Fibroblast of lung (primary cell): ENCODE measurements at regions not wholly inside any gene's neighbourhood (a gene's known extent, or its start where the extent isn't known, plus 50 kb on each side); places are given as distances from the start of the nearest gene placed in this dataset.

Source experiments
- DNase-seq, 2 donors: peaks; one replicate each; pipeline versions ENCODE4 v3.0.0 to v3.0.0-alpha.2; 2010; ENCODE audit warnings: low read depth in 2 of 2
- H2AFZ ChIP-seq: 2 replicates; pipeline ENCODE4 v1.5.1; 2012; ENCODE audit warnings: low read length, control low read depth, inconsistent platforms
- H3K27ac ChIP-seq: 2 replicates; pipeline ENCODE4 v1.5.1; 2011; ENCODE audit warnings: low read length, control low read depth; ENCODE audit not compliant: insufficient read depth
- H3K27me3 ChIP-seq: 2 replicates; pipeline ENCODE4 v1.5.1; 2011; ENCODE audit warnings: mild to moderate bottlenecking, low read length; ENCODE audit not compliant: control insufficient read depth, insufficient read depth
- H3K36me3 ChIP-seq: 2 replicates; pipeline ENCODE4 v1.5.1; 2011; ENCODE audit warnings: low read length; ENCODE audit not compliant: control insufficient read depth, insufficient read depth
- H3K4me1 ChIP-seq: 2 replicates; pipeline ENCODE4 v1.5.1; 2011; ENCODE audit warnings: low read length; ENCODE audit not compliant: control insufficient read depth, insufficient read depth; ENCODE audit errors: extremely low read depth
- H3K4me2 ChIP-seq: 2 replicates; pipeline ENCODE4 v1.5.1; 2011; ENCODE audit warnings: low read length, control low read depth; ENCODE audit not compliant: insufficient read depth; ENCODE audit errors: extremely low read depth
- H3K4me3 ChIP-seq, 4 experiments: fragments of 200-600 bp in 1 of 4; sonication (generic) in 1 of 4; replicated peaks in 1 of 4; 2 replicates each; pipeline ENCODE4 v1.5.1; 2011 to 2016; ENCODE audit warnings: low read length in 4 of 4, low read depth in 3 of 4, mild to moderate bottlenecking in 3 of 4, control low read depth in 2 of 4, inconsistent platforms in 1 of 4, mixed read lengths in 1 of 4; ENCODE audit not compliant: insufficient read depth in 1 of 4; ENCODE audit errors: control extremely low read depth in 1 of 4
- H3K79me2 ChIP-seq: 2 replicates; pipeline ENCODE4 v1.5.1; 2012; ENCODE audit warnings: mild to moderate bottlenecking, low read length, inconsistent platforms; ENCODE audit not compliant: control insufficient read depth, insufficient read depth
- H3K9ac ChIP-seq: 2 replicates; pipeline ENCODE4 v1.5.1; 2011; ENCODE audit warnings: mild to moderate bottlenecking, low read length, control low read depth; ENCODE audit not compliant: insufficient read depth
- H3K9me3 ChIP-seq: 2 replicates; pipeline ENCODE4 v1.5.1; 2012; ENCODE audit warnings: low read depth, low read length; ENCODE audit not compliant: control insufficient read depth, insufficient read depth
- H4K20me1 ChIP-seq: 2 replicates; pipeline ENCODE4 v1.5.1; 2011; ENCODE audit warnings: low read length; ENCODE audit not compliant: control insufficient read depth, insufficient read depth; ENCODE audit errors: extremely low read depth
- CTCF ChIP-seq, 2 donors: IDR thresholded peaks in 1 of 2; conservative IDR thresholded peaks in 1 of 2; 1 replicate in 1 of 2; 2 replicates in 1 of 2; pipeline ENCODE4 v1.5.1; 2011 to 2012; ENCODE audit warnings: low read length in 2 of 2, control low read depth in 1 of 2, inconsistent platforms in 1 of 2, low read depth in 1 of 2, mild to moderate bottlenecking in 1 of 2
- EZH2 ChIP-seq: IDR thresholded peaks from 2 replicates; pipeline ENCODE4 v1.5.1; 2012; ENCODE audit warnings: low read length, control low read depth, mild to moderate bottlenecking; ENCODE audit errors: missing control alignments

GRCh38 chr11:29842061-29842460 is 174.8 kb downstream of the KCNA4 start:
- no peak for TF ChIP-seq EZH2
- TF ChIP-seq CTCF (conservative IDR thresholded peaks at IDR 0.05 in 1 of 2, IDR thresholded peaks at IDR 0.05 in 1 of 2; ENCODE audit: low read depth in 1 of 2, low read length in 2 of 2), result no peak
- Histone ChIP-seq H3K27ac (no peak overlapping the region), H4K20me1 (no peaks in the 10 kb centered on the region), H3K27me3 (no peaks in the 10 kb centered on the region), H3K4me1 (no peaks in the 10 kb centered on the region), H3K9me3 (no peaks in the 10 kb centered on the region), H3K4me3 (no peak overlapping the region), H3K4me2 (no peak overlapping the region), H3K79me2 (no peaks in the 10 kb centered on the region), H3K9ac (no peak overlapping the region), H2AFZ (no peak overlapping the region), H3K36me3 (no peaks in the 10 kb centered on the region)
- no peak for DNase-seq

- no peaks in the 10 kb centered on the region for H3K79me2 ChIP-seq
- H4K20me1 ChIP-seq, result no peaks in the 10 kb centered on the region
- DNase-seq, result no peak
- H3K4me3 ChIP-seq, result no peak overlapping the region
- no peaks in the 10 kb centered on the region for H3K36me3 ChIP-seq
- no peaks in the 10 kb centered on the region for H3K4me1 ChIP-seq
- H3K4me2 ChIP-seq, result no peak overlapping the region
- H3K27ac ChIP-seq, result no peak overlapping the region
- no peaks in the 10 kb centered on the region for H3K27me3 ChIP-seq
- no peaks in the 10 kb centered on the region for H3K9me3 ChIP-seq
- TF ChIP-seq CTCF (conservative IDR thresholded peaks at IDR 0.05 in 1 of 2, IDR thresholded peaks at IDR 0.05 in 1 of 2; ENCODE audit: low read depth in 1 of 2, low read length in 2 of 2), result no peak
- TF ChIP-seq EZH2, result no peak
- H3K9ac ChIP-seq, result no peak overlapping the region
- H2AFZ ChIP-seq, result no peak overlapping the region
These were observed 190.0 kb downstream of the KCNA4 start for GRCh38 chr11:29826878-29827277.

GRCh38 chr11:29816359-29816758 is 200.5 kb downstream of the KCNA4 start:
- no peaks in the 10 kb centered on the region for H3K9me3 ChIP-seq
- no peaks in the 10 kb centered on the region for H3K79me2 ChIP-seq
- H3K4me3 ChIP-seq, result no peak overlapping the region
- TF ChIP-seq CTCF (conservative IDR thresholded peaks at IDR 0.05 in 1 of 2, IDR thresholded peaks at IDR 0.05 in 1 of 2; ENCODE audit: low read depth in 1 of 2, low read length in 2 of 2) (no peak), EZH2 (no peak)
- H3K27ac ChIP-seq, result no peak overlapping the region
- DNase-seq, result no peak
- H4K20me1 ChIP-seq, result no peaks in the 10 kb centered on the region
- no peak overlapping the region for H2AFZ ChIP-seq
- H3K36me3 ChIP-seq, result no peaks in the 10 kb centered on the region
- H3K4me1 ChIP-seq, result no peaks in the 10 kb centered on the region
- H3K27me3 ChIP-seq, result no peaks in the 10 kb centered on the region
- no peak overlapping the region for H3K4me2 ChIP-seq
- H3K9ac ChIP-seq, result no peak overlapping the region
